Activated CD8-positive, alpha-beta T cell treated with anti-CD3 and anti-CD28 coated beads for 36 hours (primary cell): ENCODE measurements at regions not wholly inside any gene's neighbourhood (a gene's known extent, or its start where the extent isn't known, plus 50 kb on each side); places are given as distances from the start of the nearest gene placed in this dataset.

Source experiments
- ATAC-seq: fragments of 200-7000 bp; cut with Tn5 transposase; one replicate; pipeline ENCODE4 v1.10.0; 2021; ENCODE audit warnings: mild to moderate bottlenecking, moderate library complexity
- CTCF ChIA-PET: fragments of 350-600 bp; sonication (Branson Sonifier 250); formaldehyde crosslinking; loops from one replicate; lab custom pipeline; 2021; ENCODE audit warnings: antibody characterized with exemption; lab: Charles Lee
- POLR2A ChIA-PET: fragments of 350-600 bp; sonication (Branson Sonifier 250); formaldehyde crosslinking; loops from one replicate; lab custom pipeline; 2021; ENCODE audit warnings: antibody characterized with exemption; lab: Charles Lee
- DNase-seq: peaks from one replicate; pipeline ENCODE4 v3.0.0-alpha.2; 2020
- H3K27ac Mint-ChIP-seq: one replicate; pipeline ENCODE4 v1.8.0; 2021; ENCODE audit warnings: mild to moderate bottlenecking, mixed read lengths
- H3K27me3 Mint-ChIP-seq: one replicate; pipeline ENCODE4 v1.8.0; 2021; ENCODE audit warnings: mixed read lengths
- H3K36me3 Mint-ChIP-seq: one replicate; pipeline ENCODE4 v1.8.0; 2021; ENCODE audit warnings: low read depth, mixed read lengths
- H3K4me1 Mint-ChIP-seq: one replicate; pipeline ENCODE4 v1.8.0; 2021; ENCODE audit warnings: low read depth, mixed read lengths
- H3K4me3 Mint-ChIP-seq: one replicate; pipeline ENCODE4 v1.8.0; 2021; ENCODE audit warnings: mild to moderate bottlenecking, moderate library complexity, mixed read lengths
- H3K9me3 Mint-ChIP-seq: one replicate; pipeline ENCODE4 v1.8.0; 2021; ENCODE audit warnings: mixed read lengths
- intact Hi-C: fragments of 100-400 bp; cut with micrococcal nuclease; formaldehyde crosslinking; loops from one replicate; pipeline ENCODE4 v1.10.0; 2022
- TF ChIP-seq, protein P1 (sequence below): fragments of 200-600 bp; IDR thresholded peaks from one replicate; pipeline ENCODE4 v1.8.0; 2022; ENCODE audit warnings: antibody characterized with exemption, mild to moderate bottlenecking

GRCh38 chr4:175405961-175406360 is 406.1 kb downstream of the GPM6A start:
- no peaks in the 10 kb centered on the region for H3K4me1 Mint-ChIP-seq
- ATAC-seq = no peak
- CTCF ChIA-PET = no interaction called here
- H3K4me3 Mint-ChIP-seq = no peak overlapping the region
- no peaks in the 10 kb centered on the region for H3K36me3 Mint-ChIP-seq
- DNase-seq = no peak
- TF ChIP-seq, protein P1, sequence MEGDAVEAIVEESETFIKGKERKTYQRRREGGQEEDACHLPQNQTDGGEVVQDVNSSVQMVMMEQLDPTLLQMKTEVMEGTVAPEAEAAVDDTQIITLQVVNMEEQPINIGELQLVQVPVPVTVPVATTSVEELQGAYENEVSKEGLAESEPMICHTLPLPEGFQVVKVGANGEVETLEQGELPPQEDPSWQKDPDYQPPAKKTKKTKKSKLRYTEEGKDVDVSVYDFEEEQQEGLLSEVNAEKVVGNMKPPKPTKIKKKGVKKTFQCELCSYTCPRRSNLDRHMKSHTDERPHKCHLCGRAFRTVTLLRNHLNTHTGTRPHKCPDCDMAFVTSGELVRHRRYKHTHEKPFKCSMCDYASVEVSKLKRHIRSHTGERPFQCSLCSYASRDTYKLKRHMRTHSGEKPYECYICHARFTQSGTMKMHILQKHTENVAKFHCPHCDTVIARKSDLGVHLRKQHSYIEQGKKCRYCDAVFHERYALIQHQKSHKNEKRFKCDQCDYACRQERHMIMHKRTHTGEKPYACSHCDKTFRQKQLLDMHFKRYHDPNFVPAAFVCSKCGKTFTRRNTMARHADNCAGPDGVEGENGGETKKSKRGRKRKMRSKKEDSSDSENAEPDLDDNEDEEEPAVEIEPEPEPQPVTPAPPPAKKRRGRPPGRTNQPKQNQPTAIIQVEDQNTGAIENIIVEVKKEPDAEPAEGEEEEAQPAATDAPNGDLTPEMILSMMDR = no peak
- no peak overlapping the region for H3K27ac Mint-ChIP-seq
- no peaks in the 10 kb centered on the region for H3K27me3 Mint-ChIP-seq
- intact Hi-C loops = no loop called here
- POLR2A ChIA-PET = no interaction called here
- H3K9me3 Mint-ChIP-seq = no peaks in the 10 kb centered on the region

GRCh38 chr4:175407926-175408325 is 404.1 kb downstream of the GPM6A start:
- TF ChIP-seq, protein P1 = no peak
- H3K9me3 Mint-ChIP-seq = peaks cover 3% of the 10 kb centered on the region
- CTCF ChIA-PET = no interaction called here
- intact Hi-C loops = no loop called here
- H3K27ac Mint-ChIP-seq = no peak overlapping the region
- no peak for DNase-seq
- H3K4me1 Mint-ChIP-seq = no peaks in the 10 kb centered on the region
- no peaks in the 10 kb centered on the region for H3K36me3 Mint-ChIP-seq
- no peak overlapping the region for H3K4me3 Mint-ChIP-seq
- H3K27me3 Mint-ChIP-seq = no peaks in the 10 kb centered on the region
- POLR2A ChIA-PET = no interaction called here
- ATAC-seq = no peak

DNA sequence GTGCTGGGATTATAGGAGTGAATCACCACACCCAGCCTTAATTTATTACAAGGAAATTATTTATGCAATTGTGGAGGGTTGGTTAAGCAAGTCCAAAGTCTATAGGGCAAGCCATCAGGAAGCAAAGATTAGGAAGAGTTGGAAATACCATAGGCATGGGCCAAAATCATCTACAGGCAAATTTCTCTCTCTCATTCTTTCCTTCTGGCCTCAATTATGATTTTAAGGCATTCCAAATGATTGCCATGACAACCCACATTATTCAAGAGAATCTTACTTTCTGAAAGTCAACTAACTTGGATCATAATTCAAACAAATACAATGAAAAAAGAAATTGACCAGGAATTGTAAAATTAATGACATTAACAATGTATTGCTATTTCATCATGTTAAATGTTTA is 400.8 kb downstream of the GPM6A start:
- Mint-ChIP-seq H3K4me3 (no peak overlapping the region), H3K4me1 (no peaks in the 10 kb centered on the region), H3K9me3 (peaks cover 11% of the 10 kb centered on the region), H3K27ac (no peak overlapping the region), H3K27me3 (no peaks in the 10 kb centered on the region), H3K36me3 (no peaks in the 10 kb centered on the region)
- ChIA-PET CTCF (no interaction called here), POLR2A (no interaction called here)
- DNase-seq = no peak
- intact Hi-C loops = no loop called here
- ATAC-seq = no peak
- TF ChIP-seq, protein P1 = no peak

GRCh38 chr4:175412161-175412560 is 399.9 kb downstream of the GPM6A start:
- no peaks in the 10 kb centered on the region for H3K4me1 Mint-ChIP-seq
- intact Hi-C loops = no loop called here
- TF ChIP-seq, protein P1 = no peak
- ChIA-PET POLR2A (no interaction called here), CTCF (no interaction called here)
- no peaks in the 10 kb centered on the region for H3K27me3 Mint-ChIP-seq
- H3K27ac Mint-ChIP-seq = no peak overlapping the region
- H3K4me3 Mint-ChIP-seq = no peak overlapping the region
- peaks cover 11% of the 10 kb centered on the region for H3K9me3 Mint-ChIP-seq
- no peak for ATAC-seq
- no peaks in the 10 kb centered on the region for H3K36me3 Mint-ChIP-seq
- DNase-seq = no peak

GRCh38 chr4:175412746-175413145 is 399.3 kb downstream of the GPM6A start:
- POLR2A ChIA-PET = no interaction called here
- no peaks in the 10 kb centered on the region for H3K36me3 Mint-ChIP-seq
- no peaks in the 10 kb centered on the region for H3K27me3 Mint-ChIP-seq
- H3K4me3 Mint-ChIP-seq = no peak overlapping the region
- no peaks in the 10 kb centered on the region for H3K4me1 Mint-ChIP-seq
- ATAC-seq (no peak), DNase-seq (no peak)
- TF ChIP-seq, protein P1 = no peak
- CTCF ChIA-PET = no interaction called here
- intact Hi-C loops = no loop called here
- peaks cover 11% of the 10 kb centered on the region for H3K9me3 Mint-ChIP-seq
- H3K27ac Mint-ChIP-seq = no peak overlapping the region
